ENCODE measurements at regions not wholly inside any gene's neighbourhood (a gene's known extent, or its start where the extent isn't known, plus 50 kb on each side); places are given as distances from the start of the nearest gene placed in this dataset.

DNA sequence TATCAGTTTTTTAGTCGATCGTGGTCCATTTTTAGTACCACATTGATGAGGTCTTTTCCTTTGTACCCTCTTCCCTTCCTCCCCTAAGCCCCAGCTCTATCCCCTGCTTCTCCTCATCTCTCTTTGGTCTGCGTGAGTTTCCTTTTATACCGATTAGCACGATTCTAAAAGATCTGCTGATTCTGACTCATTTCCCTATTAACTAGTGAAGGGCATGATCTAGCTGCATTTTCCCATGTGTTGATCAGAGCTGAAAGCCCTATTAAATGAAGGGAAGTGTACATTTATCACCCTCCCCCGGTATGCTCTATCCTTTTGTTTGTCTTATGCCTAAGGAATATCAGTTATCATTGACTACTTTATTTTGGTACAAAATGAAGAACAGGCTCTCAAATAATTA lies 181.7 kb upstream of the NPY2R start:
- TF ChIP-seq CTCF (IDR thresholded peaks at IDR 0.05 in 4 of 5, conservative IDR thresholded peaks at IDR 0.05 in 1 of 5) (no peak), POLR2A (IDR thresholded peaks at IDR 0.05) (no peak)

All from gastrocnemius medialis (tissue), 4 donors.